ENCODE measurements at regions not wholly inside any gene's neighbourhood (a gene's known extent, or its start where the extent isn't known, plus 50 kb on each side); places are given as distances from the start of the nearest gene placed in this dataset.
"Not testable (repeated sequence)": the region's sequence is repeated elsewhere in the genome, so short reads cannot be mapped to it uniquely, and the experiment has no call there.

- DNase-seq (ENCODE audit: low read depth, low spot score): no peak
Observed at GRCh38 chrX:110511238-110511637, 152.6 kb downstream of the RTL9 start.

DNA sequence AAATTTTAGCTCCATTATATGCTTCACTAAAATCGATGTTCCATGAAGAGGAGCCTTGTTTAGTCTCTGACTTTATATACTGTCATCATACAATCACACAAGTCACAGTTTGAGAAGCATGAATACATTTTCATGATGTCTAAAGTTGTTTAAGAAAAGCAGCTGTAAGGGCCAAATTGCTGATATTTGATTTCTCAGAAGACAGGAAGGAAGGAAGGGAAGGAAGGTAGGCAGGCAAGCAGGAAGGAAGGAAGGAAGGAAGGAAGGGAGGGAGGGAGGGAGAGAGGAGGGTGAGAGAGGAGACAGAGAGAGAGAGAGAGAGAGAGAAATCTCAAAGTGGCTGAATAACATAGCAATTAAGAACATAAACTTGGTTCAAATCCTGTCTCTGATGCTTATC is 153.7 kb downstream of the RTL9 start:
- no peak for DNase-seq (ENCODE audit: low read depth, low spot score)

- DNase-seq (ENCODE audit: low read depth, low spot score): no peak
Observed at GRCh38 chrX:110514509-110514908, 155.9 kb downstream of the RTL9 start.

DNA sequence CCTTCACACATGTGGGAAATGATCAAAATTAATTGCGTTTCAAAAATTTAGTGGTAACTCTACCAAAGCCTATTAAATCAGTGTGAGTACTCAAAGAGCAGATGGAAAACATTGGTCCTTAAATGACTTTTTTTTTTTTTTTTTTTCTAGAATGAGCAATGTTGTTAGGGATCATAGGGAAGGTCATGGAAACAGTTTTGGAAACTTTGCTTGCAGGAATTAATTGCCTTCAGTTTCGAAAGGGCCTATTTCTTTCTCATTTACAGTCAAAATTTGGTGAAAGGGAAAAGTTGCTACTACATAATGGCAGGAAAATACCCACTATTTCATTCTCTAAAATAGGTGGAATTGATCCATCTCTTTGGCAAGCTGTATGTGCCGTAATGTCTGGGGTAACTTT is 160.9 kb downstream of the RTL9 start:
- DNase-seq (ENCODE audit: low read depth, low spot score): no peak

GRCh38 chrX:110519906-110520452 is 161.3 kb downstream of the RTL9 start:
- no peak for DNase-seq (ENCODE audit: low read depth, low spot score)

GRCh38 chrX:110520652-110521051 is 162.0 kb downstream of the RTL9 start:
- DNase-seq (ENCODE audit: low read depth, low spot score): not testable (repeated sequence)

DNA sequence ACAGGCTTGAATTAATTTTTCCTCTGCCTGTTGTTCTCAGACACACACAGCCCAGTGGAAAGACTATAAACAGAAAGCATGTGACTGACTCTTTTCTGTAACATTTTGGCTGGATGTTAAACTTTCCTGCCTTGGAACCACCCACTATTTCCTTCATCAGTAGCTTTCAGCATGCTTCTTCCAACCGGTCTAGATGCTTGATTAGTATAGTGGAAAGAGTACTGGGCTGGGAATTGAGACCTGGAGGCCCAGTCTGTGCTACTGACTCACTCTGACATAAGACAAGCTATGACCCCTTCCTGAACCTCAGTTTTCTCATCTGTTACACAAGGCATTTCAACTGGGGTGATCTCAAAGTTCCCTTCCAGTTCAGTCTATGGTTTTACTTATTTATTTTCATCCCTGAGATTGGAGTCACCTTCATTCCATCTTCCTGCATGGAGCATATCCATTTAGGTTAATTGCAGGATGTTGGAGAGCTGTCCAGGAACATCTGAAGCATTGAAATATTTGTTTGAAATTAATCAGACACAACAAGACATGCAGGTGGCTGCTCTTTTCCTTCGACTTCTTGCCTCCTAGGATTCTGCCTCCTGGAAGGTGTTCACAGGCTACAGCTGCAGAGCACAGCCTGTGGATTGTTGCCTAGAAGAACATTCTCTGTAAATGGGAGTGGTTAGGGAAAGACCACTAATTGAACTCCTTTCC is 173.4 kb downstream of the RTL9 start:
- DNase-seq (ENCODE audit: low read depth, low spot score): no peak

DNA sequence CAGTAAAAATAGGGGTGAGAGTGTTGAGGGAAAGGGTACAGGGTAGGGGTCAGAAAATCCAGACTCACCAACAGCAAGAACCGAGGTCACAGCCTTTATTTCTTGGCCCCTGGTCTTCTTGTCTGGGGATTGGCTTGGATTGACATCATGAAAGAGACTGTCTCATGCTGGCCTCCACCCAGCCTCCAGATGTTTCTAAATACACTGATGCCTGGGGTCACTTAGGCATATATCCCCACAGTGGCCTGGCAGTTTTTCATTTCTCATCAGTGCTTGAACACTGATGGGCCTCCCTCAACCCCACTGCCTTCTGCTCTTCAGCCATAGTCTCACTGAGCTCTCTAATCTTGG is 173.9 kb downstream of the RTL9 start:
- no peak for DNase-seq (ENCODE audit: low read depth, low spot score)

GRCh38 chrX:110536816-110537215 is 178.2 kb downstream of the RTL9 start:
- no peak for DNase-seq (ENCODE audit: low read depth, low spot score)

GRCh38 chrX:110541266-110541665 is 182.6 kb downstream of the RTL9 start:
- no peak for DNase-seq (ENCODE audit: low read depth, low spot score)

DNA sequence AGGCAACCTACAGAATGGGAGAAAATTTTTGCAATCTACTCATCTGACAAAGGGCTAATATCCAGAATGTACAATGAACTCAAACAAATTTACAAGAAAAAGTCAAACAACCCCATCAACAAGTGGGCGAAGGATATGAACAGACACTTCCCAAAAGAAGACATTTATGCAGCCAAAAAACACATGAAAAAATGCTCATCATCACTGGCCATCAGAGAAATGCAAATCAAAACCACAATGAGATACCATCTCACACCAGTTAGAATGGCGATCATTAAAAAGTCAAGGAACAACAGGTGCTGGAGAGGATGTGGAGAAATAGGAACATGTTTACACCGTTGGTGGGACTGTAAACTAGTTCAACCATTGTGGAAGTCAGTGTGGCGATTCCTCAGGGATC is 192.2 kb downstream of the RTL9 start:
- not testable (repeated sequence) for DNase-seq (ENCODE audit: low read depth, low spot score)

GRCh38 chrX:110557864-110558263 is 199.2 kb downstream of the RTL9 start:
- no peak for DNase-seq (ENCODE audit: low read depth, low spot score)

DNA sequence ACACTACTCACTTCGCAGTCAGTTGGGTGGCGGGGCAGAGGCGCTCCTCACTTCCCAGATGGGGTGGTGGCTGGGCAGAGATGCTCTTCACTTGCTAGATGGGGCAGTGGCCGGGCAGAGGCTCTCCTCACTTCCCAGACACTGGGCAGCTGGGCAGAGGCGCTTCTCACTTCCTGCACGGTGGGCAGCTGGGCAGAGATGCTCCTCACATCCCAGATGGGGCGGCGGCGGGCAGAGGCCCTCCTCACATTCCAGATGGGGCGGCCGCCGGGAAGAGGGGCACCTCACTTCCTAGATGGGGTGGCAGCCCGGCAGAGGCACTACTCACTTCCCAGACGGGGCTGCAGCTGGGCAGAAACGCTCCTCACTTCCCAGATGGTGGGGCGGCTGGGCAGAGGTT is 199.8 kb downstream of the RTL9 start:
- no peak for DNase-seq (ENCODE audit: low read depth, low spot score)

DNA sequence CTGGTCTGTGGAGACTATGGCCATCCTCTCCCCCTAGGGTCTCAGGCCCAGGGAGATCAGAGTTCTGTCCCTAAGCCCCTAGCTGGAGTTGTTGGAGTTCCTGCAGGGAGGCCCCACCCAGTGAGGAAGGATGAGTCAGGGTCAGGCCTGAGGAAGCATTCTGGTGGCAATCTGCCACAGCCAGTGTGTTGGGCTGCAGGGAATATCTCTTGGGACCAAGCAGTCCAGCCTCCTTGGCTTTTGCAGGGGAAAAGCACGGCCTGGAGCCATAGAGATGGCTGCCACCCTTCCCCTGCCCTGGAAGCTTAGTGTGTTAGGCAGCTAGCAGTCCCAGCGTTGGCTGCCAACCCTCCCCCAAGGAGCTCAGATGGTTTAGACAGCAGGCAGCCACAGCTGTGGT is 202.4 kb downstream of the RTL9 start:
- no peak for DNase-seq (ENCODE audit: low read depth, low spot score)

- no peak for DNase-seq (ENCODE audit: low read depth, low spot score)
Observed at GRCh38 chrX:110563282-110563681, 204.6 kb downstream of the RTL9 start.

DNA sequence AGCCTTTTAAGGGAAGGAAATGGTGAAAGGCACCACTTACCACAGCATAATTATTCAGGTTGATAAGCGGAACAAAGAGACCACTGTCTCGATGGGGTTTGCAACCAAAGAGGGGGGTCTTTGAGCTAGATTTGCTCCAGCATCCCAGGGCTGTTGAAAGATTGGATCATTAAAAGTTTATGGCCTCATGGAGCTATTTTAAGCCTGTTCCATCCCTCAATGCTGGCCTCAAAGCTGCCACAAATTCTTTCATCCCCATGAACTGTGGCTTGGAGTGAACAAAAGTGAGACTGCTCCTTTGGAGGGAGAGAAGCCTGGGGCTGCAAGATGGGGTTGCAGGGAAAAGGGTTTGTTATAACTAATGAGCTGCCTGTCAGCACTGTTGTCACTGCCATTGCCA is 209.8 kb downstream of the RTL9 start:
- DNase-seq (ENCODE audit: low read depth, low spot score): no peak

- DNase-seq (ENCODE audit: low read depth, low spot score): no peak
Observed at GRCh38 chrX:110569506-110569905, 210.9 kb downstream of the RTL9 start.

GRCh38 chrX:110578270-110578669 is 217.3 kb downstream of the CHRDL1 start:
- no peak for DNase-seq (ENCODE audit: low read depth, low spot score)

- no peak for DNase-seq (ENCODE audit: low read depth, low spot score)
Observed at GRCh38 chrX:110584083-110584482, 211.5 kb downstream of the CHRDL1 start.

DNA sequence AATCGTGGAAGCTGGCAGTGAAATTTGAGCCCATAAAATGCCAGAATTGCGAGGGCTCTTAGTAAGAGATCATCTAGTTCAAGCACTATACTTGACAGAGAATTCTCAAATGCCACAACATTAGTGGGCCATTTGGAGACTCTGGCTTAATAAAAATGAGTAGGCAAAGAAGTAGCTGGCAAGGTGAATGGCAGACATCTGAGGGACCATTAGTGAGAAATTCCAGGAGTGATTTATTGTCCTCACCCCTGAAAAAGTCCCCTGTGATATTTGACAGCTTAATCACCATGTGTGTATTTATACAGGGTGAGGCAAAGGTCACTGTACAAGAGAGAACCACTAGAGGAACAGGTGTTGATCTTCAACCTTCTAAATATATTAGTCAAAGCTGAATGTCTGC is 207.5 kb downstream of the CHRDL1 start:
- no peak for DNase-seq (ENCODE audit: low read depth, low spot score)

- DNase-seq (ENCODE audit: low read depth, low spot score): no peak
Observed at GRCh38 chrX:110588853-110589252, 206.8 kb downstream of the CHRDL1 start.

DNA sequence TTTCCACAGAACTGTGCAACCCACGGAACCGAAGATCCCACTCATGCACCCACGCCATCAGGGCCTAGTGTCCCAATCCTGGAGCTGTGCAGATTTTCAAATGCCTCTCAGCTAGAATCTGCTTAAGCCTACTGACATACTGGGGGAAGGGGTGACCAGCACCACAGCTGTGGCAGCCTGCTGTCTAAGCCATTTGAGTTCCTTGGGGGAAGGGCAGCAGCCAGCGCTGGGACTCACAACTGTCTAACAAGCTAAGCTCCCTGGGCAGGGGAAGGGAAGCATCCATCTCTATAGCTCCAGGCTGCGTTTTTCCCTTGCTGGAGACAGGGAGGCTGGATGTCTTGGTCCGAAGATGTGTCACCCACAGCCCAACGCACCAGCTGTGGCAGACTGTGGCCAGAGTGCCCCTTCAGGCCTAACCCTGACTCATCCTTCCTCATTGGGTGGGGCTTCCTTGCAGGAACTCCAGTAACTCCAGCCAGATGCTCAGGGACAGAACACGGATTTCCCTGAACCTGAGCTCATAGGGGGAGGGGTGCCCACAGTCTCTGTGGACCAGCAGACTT is 194.8 kb downstream of the CHRDL1 start:
- no peak for DNase-seq (ENCODE audit: low read depth, low spot score)

DNA sequence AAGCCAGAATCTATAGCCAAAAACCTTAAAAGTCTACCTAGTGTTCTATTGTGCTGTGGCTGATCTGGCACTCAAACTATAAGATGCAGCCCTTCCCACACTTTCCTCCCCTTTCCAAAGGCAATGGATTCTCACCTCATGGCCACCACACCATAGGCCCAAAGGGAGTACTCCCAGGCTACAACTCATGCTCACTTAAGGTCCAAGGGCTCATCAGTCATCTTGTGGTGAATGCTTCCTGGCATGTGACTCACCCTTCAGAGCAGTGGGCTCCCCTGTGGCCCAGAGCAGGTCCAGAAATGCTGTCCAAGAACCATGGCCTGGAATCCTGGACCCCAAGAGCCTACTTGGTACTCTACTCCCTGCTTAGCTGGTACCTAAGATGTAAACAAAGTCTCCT is 181.0 kb downstream of the CHRDL1 start:
- DNase-seq (ENCODE audit: low read depth, low spot score): no peak

Data from pulmonary artery endothelial cell (primary cell).